ENCODE measurements at regions not wholly inside any gene's neighbourhood (a gene's known extent, or its start where the extent isn't known, plus 50 kb on each side); places are given as distances from the start of the nearest gene placed in this dataset.

DNA sequence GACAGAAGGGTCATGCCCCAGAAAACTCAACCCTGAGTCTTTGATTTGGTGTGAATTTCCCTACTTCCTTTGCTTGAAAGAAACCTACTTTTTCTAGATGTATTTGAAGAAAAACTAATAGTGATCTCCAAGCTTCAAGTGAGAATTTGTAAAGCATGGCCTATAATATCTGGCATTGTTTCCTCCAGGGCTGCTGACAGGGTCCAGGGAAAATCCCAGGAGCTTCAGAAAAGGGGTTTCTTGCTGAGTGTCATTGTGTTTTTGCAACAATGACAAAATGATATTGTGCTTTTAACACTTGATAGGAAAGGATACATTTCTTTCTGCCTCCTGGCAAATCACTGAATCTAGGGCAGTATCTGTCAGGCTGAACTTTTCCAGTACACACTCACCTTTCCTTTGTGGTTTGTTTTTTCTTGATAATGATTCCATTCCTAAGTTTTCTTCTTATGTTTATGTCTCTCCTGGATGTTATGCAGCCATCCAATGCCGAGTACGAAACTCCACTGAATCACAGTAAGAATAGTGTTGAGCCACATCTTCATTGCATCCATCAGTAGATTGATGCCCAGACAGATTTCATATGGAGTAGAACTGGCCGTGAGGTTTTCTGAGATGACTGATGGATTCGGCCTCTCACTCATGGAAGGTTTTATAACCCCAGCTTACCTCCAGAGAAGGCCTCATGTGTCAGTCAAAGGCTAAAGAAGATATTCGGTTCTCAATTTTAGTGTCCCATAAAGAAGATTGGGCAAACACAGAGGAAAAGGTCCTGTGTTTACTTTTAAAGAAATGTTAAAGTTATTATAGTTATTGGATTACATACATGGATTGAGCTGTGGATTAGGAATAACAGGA lies 76.9 kb upstream of the STEAP1B start:
- TF ChIP-seq, protein P1, sequence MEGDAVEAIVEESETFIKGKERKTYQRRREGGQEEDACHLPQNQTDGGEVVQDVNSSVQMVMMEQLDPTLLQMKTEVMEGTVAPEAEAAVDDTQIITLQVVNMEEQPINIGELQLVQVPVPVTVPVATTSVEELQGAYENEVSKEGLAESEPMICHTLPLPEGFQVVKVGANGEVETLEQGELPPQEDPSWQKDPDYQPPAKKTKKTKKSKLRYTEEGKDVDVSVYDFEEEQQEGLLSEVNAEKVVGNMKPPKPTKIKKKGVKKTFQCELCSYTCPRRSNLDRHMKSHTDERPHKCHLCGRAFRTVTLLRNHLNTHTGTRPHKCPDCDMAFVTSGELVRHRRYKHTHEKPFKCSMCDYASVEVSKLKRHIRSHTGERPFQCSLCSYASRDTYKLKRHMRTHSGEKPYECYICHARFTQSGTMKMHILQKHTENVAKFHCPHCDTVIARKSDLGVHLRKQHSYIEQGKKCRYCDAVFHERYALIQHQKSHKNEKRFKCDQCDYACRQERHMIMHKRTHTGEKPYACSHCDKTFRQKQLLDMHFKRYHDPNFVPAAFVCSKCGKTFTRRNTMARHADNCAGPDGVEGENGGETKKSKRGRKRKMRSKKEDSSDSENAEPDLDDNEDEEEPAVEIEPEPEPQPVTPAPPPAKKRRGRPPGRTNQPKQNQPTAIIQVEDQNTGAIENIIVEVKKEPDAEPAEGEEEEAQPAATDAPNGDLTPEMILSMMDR (IDR thresholded peaks at IDR 0.05), result no peak

DNA sequence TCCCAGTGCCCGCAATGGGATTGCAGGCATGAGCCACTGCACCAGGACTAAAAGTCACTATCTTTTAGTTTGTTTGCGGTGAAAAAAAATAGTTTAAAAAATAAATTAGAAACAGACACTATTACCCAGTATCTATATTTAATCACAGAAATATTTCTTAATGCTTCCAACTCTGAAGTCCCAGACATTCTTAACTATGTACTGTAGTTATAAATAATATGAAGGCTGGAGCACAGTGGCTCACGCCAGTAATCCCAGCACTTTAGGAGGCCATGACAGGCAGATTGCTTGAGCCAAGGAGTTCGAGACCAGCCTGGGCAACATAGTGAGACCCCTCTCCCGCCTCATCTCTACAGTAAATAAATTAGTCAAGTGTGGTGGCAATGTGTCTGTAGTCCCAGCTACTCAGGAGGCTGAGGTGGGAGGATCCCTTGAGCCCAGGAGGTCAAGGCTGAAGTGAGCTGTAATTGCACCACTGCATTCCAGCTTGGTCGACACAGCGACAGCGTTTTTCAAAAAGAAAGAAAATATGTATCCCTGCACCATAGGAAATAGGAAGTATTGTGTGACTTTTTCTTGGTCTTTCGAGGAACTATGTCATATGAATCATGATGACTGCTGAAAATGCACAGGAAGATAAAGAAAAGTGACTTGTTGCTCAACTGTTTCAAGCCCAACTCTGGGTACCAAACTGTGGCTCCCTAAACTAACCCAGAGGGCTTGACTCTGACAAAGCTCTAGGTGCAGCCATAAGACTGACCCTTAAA lies 74.9 kb upstream of the STEAP1B start:
- TF ChIP-seq, protein P1 (IDR thresholded peaks at IDR 0.05), result no peak

DNA sequence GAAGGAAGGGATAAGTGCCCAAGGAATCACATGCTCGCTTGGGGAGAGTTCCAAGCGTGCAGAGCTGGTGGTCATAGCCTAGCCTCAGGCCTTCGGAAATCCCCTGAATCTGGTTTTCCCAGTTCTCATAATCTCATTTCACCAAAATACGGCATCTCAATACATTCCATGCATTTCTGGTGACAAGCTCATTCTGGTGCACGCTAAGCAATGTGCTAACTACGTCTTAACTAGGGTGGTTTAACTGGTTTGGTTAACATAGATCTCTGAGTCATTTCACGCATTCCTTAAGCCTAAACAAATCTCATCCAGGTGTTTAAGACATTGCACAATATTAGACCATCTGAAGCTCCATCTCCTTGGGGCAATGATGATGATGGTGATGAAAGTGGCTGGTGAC lies 72.9 kb upstream of the STEAP1B start:
- TF ChIP-seq, protein P1 (IDR thresholded peaks at IDR 0.05), result no peak

DNA sequence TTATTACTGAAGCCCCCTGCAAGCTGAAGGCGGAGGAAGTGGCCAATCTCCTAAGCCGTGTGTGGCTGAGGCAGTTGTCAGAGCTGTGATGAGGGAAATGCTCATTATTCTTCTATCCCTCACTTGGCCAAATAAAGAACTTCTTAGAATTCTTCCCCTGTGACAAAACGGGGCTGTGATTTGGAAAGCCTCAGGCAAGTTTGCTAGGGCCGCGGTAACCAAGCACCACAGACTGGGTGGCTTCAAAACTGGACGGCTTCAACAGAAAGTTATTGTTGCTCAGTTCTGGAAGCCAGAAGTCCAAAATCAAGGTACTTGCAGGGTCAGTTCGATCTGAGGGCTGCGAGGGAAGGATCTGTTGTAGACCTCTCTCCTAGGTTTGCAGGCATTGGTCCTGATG lies 72.3 kb upstream of the STEAP1B start:
- TF ChIP-seq, protein P1 (IDR thresholded peaks at IDR 0.05), result no peak

DNA sequence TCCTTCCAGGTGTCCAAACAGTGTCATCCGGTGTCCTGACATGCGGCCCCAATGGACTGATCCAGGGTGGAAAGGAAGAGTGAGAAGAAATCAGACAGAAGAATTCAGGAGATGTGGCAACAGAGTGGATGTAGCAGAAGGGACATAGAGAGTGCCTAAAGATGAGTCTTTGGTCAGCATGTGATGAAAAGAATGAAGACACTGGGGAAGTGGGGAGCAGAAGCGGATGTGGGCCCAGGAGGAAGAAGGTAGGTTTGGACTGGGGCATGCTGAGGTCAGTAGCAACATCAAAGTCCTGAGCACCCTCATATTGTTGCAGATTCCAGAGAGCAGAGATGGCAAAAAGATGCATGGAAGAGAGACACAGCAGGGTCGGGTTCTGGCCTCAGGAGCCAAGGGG lies 71.8 kb upstream of the STEAP1B start:
- TF ChIP-seq, protein P1 (IDR thresholded peaks at IDR 0.05), result no peak

DNA sequence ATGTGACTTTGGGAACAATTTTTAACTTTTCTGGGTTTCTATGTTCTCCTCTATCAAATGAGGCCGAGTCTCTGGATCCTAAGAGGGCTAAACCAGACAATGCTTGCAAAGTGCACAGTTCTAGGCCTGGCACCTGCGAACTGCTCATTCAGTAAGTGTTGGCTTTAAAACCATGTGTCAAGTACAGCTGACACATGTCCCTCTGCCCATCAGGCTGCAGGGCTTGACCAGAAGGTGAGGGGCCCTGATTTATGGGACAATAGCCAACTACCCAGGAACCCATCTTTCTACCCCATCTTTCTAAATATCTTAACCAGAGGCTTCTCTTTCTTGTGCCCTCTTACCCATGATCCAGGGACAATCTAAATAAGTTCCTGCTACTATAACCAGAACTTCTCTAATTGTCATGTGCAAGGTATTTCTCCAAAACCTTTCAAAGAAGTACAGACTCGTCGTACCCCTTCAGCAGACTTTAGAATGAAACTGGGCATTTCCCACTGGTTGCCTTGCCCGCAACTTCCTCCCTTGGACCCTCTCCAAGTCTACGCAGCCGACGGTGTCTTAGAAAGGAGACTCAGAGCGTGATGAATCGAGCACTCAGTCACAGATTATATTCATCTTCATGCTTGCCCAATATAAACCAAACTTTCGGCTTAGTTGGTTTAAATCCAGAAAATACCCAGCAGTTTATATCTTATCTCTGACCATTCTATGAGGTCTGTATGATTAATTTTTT lies 69.8 kb upstream of the STEAP1B start:
- TF ChIP-seq, protein P1 (IDR thresholded peaks at IDR 0.05), result no peak

DNA sequence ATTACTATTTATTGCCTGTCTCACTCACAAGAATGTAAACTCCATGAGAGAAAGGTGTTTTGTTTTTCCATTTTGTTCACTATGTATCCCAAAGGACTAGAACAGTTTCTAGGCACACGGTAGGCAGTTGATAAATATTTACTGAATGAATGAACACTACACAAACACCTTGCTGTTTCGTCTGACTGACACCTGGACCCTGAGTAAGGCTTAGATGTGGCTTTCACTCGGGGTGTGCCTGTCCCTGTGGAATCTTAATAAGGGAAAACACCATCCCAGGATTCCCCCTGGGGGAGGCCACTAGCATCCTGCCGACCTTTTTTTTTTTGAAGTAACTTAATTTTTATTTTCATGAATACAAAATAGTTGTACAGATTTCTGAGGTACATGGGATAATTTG lies 66.6 kb upstream of the STEAP1B start:
- TF ChIP-seq, protein P1 (IDR thresholded peaks at IDR 0.05), result no peak

Measured in LNCAP (cell line).